Heart right ventricle (tissue), 16 donors: ENCODE measurements at regions not wholly inside any gene's neighbourhood (a gene's known extent, or its start where the extent isn't known, plus 50 kb on each side); places are given as distances from the start of the nearest gene placed in this dataset.

Experiments used
- ATAC-seq, 8 donors: fragments of 200-7000 bp; cut with Tn5 transposase; one replicate each; pipeline ENCODE4 v1.9.1; 2020; ENCODE audit warnings: mild to moderate bottlenecking in 8 of 8, moderate library complexity in 8 of 8, moderate number of reproducible peaks in 1 of 8
- DNase-seq, 2 donors: peaks; one replicate each; pipeline ENCODE4 v3.0.0-alpha.2; 2020
- H3K27ac ChIP-seq, 10 donors: fragments of 200-600 bp; sonication (generic) in 2 of 10; one replicate each; pipeline versions ENCODE4 v1.5.0 to v1.8.0; 2020 to 2022; ENCODE audit warnings: mild to moderate bottlenecking in 3 of 10
- H3K27me3 ChIP-seq, 7 donors: fragments of 200-600 bp; one replicate each; pipeline ENCODE4 v1.8.0; 2021 to 2022; ENCODE audit warnings: mild to moderate bottlenecking in 2 of 7
- H3K36me3 ChIP-seq, 9 donors: fragments of 200-600 bp; sonication (generic) in 1 of 9; one replicate each; pipeline versions ENCODE4 v1.5.0 to v1.8.0; 2020 to 2022; ENCODE audit warnings: mild to moderate bottlenecking in 2 of 9
- H3K4me1 ChIP-seq, 9 donors: fragments of 200-600 bp; sonication (generic) in 1 of 9; one replicate each; pipeline versions ENCODE4 v1.5.0 to v1.8.0; 2020 to 2022; ENCODE audit warnings: mild to moderate bottlenecking in 4 of 9
- H3K4me3 ChIP-seq, 10 donors: fragments of 200-600 bp; sonication (generic) in 2 of 10; one replicate each; pipeline versions ENCODE4 v1.5.0 to v1.8.0; 2020 to 2022; ENCODE audit warnings: mild to moderate bottlenecking in 7 of 10, moderate library complexity in 2 of 10
- H3K9me3 ChIP-seq, 11 donors: fragments of 200-600 bp in 10 of 11; sonication (generic) in 2 of 11; one replicate each; pipeline versions ENCODE4 v1.5.0 to v1.8.0; 2013 to 2022; ENCODE audit warnings: mild to moderate bottlenecking in 2 of 11, control low read depth in 1 of 11, moderate library complexity in 1 of 11
- WGBS, 2 donors: extraction: QIAGEN DNeasy Blood & Tissue Kit; methylation state at CpG; one replicate each; pipeline ENCODE4 v1.1.7; 2013; ENCODE audit warnings: inconsistent platforms in 1 of 2; 5-methylcytosine and 5-hydroxymethylcytosine counted together
- intact Hi-C, 10 donors: fragments of 100-400 bp; cut with DNase I; formaldehyde crosslinking; loops; one replicate each; pipeline versions ENCODE4 v1.11.1 to v1.14.2; 2022
- TF ChIP-seq, protein P1 (sequence below), 9 donors: fragments of 200-600 bp; sonication (generic) in 2 of 9; IDR thresholded peaks; one replicate each; pipeline versions ENCODE4 v1.5.0 to v1.8.0; 2021 to 2022; ENCODE audit warnings: antibody characterized with exemption in 9 of 9, mild to moderate bottlenecking in 5 of 9, moderate library complexity in 1 of 9
- donor health status: Arrhythmogenic right ventricular cardiomyopathy.
- donor health status: ischemic (EF 13 %, LVEDD 7.1; RV severe dilation, severe dysfunction).
- donor health status: healthy with polysubstance abuse.
- donor health status: DM: no; HTN: yes; CAD: no.
- donor health status: DM: no; HTN: no; CAD: no.
- donor health status: ischemic (EF 25% LVEDD 6.9; RV normal size, moderate dysfunction).
- donor health status: ischemic (EF 25% LVEDD 5.7; RV mildly dilated, moderate dysfunction).
- donor health status: healthy.
- donor health status: DM: yes; HTN: yes; CAD: no.
- donor health status: Ischemic cardiomyopathy.
- donor health status: ischemic (EF 35%, LVEDD 5.7; RV mildly dilated, moderate dysfunction).
- donor health status: nonischemic (EF 11% LVEDD 7.7; RV severe dilation, severe dysfunction).
- donor health status: DM: yes; HTN: yes; CAD: no.
- donor health status: PGD.
- donor health status: ischemic (EF 29% LVEDD 5.4; RV normal size, mild dysfunction).
- donor health status: nonischemic (EF 23%, LVEDD 6.1; RV moderate dilation, normal function).

DNA sequence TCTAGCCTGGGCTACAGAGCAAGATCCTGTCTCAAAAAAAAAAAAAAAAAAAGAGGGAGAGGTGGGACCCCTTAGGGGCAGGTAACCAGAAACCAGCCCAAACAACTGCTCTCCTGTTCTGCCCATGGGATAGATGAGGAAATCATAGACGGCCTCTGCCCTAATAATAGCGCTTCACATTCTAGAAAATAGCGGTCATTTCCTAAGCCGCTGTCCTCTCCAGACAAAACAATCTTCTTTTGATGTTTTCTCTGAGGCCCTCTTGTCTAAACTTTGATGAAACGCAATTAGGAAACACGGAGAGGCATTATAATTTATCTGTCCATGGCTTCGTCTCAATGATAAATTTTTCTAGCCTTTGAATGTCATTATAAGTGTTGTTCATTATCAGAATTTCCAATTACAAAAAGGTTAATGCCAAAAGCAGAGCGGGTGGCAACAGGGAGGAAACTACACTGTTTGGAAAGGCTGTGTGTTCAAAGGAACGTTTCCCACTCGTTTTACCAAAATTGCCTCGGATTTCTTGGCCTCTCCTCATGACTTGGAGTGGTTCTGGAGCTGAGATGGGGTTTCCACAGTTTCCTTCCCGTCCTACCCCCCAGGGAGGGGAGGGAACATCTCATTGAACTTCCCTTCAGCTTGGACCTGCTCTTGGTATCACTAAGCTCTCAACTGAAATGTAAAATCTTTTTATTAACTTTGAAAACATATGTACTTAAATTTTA is 151.6 kb upstream of the ZNF236 start:
- H3K27ac ChIP-seq, result peak overlapping the region in 1 of 10 donors; percentile 28
- intact Hi-C loops, result no loop called here
- no peak overlapping the region for H3K4me3 ChIP-seq
- H3K36me3 ChIP-seq, result no peaks in the 10 kb centered on the region
- peaks cover 0 to 9% (median 0%) of the 10 kb centered on the region in 9 donors for H3K4me1 ChIP-seq
- ATAC-seq, result peak in 4 of 8 donors; percentile 47 to 82 (median 67)
- H3K9me3 ChIP-seq, result no peaks in the 10 kb centered on the region
- peak in 1 of 2 donors; percentile 16 for DNase-seq
- WGBS, 2 donors, result 44 to 63% methylated on average over 12 of the region's 12 CpGs
- TF ChIP-seq, protein P1, sequence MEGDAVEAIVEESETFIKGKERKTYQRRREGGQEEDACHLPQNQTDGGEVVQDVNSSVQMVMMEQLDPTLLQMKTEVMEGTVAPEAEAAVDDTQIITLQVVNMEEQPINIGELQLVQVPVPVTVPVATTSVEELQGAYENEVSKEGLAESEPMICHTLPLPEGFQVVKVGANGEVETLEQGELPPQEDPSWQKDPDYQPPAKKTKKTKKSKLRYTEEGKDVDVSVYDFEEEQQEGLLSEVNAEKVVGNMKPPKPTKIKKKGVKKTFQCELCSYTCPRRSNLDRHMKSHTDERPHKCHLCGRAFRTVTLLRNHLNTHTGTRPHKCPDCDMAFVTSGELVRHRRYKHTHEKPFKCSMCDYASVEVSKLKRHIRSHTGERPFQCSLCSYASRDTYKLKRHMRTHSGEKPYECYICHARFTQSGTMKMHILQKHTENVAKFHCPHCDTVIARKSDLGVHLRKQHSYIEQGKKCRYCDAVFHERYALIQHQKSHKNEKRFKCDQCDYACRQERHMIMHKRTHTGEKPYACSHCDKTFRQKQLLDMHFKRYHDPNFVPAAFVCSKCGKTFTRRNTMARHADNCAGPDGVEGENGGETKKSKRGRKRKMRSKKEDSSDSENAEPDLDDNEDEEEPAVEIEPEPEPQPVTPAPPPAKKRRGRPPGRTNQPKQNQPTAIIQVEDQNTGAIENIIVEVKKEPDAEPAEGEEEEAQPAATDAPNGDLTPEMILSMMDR (IDR thresholded peaks at IDR 0.05), result no peak
- peaks cover 0 to 19% (median under 1%) of the 10 kb centered on the region in 7 donors for H3K27me3 ChIP-seq

DNA sequence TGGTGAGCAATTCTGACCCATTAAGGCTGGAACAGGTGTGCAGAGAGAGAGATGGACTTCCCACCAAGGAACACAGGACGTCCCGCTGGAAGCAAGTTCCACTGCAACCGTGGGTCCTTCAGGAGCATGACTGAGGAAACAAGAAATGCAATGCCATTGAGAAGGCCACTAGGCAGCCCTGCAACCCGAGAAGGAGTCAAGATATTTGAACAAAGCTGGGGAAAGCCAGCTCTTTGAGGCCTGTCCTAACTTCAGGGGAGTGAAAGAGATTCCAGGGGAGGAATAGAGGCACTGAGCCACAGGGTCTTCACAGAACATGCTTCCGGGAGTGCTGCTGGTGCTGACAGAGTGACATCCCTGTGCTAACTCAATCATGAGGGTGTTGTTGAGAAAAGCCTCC is 153.8 kb upstream of the ZNF236 start:
- WGBS, 2 donors, result 58 to 64% methylated on average over 5 of the region's 5 CpGs
- H3K27ac ChIP-seq, result no peak overlapping the region
- peaks cover 0 to 11% (median 0%) of the 10 kb centered on the region in 7 donors for H3K27me3 ChIP-seq
- intact Hi-C loops, result no loop called here
- no peak overlapping the region for H3K4me3 ChIP-seq
- H3K9me3 ChIP-seq, result no peaks in the 10 kb centered on the region
- ATAC-seq (no peak), DNase-seq (no peak)
- peaks cover 0 to 9% (median 0%) of the 10 kb centered on the region in 9 donors for H3K4me1 ChIP-seq
- no peaks in the 10 kb centered on the region for H3K36me3 ChIP-seq
- TF ChIP-seq, protein P1 (IDR thresholded peaks at IDR 0.05), result no peak

DNA sequence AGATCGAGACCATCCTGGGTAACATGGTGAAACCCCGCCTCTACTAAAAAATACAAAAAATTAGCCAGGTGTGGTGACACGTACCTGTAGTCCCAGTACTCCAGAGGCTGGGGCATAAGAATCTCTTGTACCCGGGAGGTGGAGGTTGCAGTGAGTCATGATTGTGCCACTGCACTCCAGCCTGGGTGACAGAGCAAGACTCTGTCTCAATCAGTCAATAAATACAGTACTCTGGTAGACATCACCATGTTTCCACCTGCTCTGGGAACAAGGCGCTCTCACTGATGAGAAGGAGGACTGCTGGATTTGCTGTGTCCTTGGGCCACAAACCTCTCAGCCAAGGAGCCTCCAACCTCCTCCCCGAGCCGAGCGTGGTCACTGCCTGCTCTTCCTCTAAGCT is 154.2 kb upstream of the ZNF236 start:
- H3K27ac ChIP-seq, result no peak overlapping the region
- TF ChIP-seq, protein P1 (IDR thresholded peaks at IDR 0.05), result no peak
- peaks cover 0 to 11% (median 0%) of the 10 kb centered on the region in 7 donors for H3K27me3 ChIP-seq
- H3K4me3 ChIP-seq, result no peak overlapping the region
- DNase-seq (no peak), ATAC-seq (no peak)
- H3K9me3 ChIP-seq, result no peaks in the 10 kb centered on the region
- intact Hi-C loops, result no loop called here
- WGBS, 2 donors, result 91 to 96% methylated on average over 8 of the region's 8 CpGs
- H3K36me3 ChIP-seq, result no peaks in the 10 kb centered on the region
- H3K4me1 ChIP-seq, result peaks cover 0 to 9% (median 0%) of the 10 kb centered on the region in 9 donors

DNA sequence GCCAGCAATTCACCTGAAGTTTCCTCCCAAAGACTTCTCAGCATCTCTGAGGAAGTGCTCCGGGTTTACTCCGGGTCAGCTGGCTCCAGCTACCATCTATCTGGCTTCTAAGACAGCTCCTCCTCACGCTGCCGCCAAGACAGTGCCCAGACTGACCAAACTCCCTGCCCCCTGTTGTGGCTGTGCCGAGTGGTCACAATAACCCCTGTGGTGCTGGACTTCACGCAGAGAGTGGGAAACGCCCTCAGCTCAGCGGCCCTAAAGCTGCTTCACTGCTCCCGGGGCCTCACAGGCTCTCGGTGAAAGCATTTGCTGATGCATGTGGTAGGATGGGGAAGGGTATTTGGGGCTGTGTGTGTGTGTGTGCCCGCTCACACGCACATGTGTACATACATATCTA is 154.8 kb upstream of the ZNF236 start:
- no peak overlapping the region for H3K27ac ChIP-seq
- no peak for DNase-seq
- H3K4me3 ChIP-seq, result no peak overlapping the region
- WGBS, 2 donors, result 68 to 70% methylated on average over 12 of the region's 12 CpGs
- TF ChIP-seq, protein P1 (IDR thresholded peaks at IDR 0.05), result no peak
- intact Hi-C loops, result no loop called here
- H3K36me3 ChIP-seq, result no peaks in the 10 kb centered on the region
- peaks cover 0 to 11% (median 0%) of the 10 kb centered on the region in 7 donors for H3K27me3 ChIP-seq
- no peaks in the 10 kb centered on the region for H3K9me3 ChIP-seq
- ATAC-seq, result no peak
- peaks cover 0 to 9% (median 0%) of the 10 kb centered on the region in 9 donors for H3K4me1 ChIP-seq
